GM12873 (cell line): ENCODE measurements at regions not wholly inside any gene's neighbourhood (a gene's known extent, or its start where the extent isn't known, plus 50 kb on each side); places are given as distances from the start of the nearest gene placed in this dataset.

Experiments used
- TF ChIP-seq, protein P1 (sequence below): IDR thresholded peaks from 2 replicates; pipeline ENCODE4 v1.5.1; 2012; ENCODE audit warnings: low read depth, mild to moderate bottlenecking, moderate library complexity, low read length, control low read depth; ENCODE audit not compliant: insufficient read depth; ENCODE audit errors: missing control alignments

- TF ChIP-seq, protein P1, sequence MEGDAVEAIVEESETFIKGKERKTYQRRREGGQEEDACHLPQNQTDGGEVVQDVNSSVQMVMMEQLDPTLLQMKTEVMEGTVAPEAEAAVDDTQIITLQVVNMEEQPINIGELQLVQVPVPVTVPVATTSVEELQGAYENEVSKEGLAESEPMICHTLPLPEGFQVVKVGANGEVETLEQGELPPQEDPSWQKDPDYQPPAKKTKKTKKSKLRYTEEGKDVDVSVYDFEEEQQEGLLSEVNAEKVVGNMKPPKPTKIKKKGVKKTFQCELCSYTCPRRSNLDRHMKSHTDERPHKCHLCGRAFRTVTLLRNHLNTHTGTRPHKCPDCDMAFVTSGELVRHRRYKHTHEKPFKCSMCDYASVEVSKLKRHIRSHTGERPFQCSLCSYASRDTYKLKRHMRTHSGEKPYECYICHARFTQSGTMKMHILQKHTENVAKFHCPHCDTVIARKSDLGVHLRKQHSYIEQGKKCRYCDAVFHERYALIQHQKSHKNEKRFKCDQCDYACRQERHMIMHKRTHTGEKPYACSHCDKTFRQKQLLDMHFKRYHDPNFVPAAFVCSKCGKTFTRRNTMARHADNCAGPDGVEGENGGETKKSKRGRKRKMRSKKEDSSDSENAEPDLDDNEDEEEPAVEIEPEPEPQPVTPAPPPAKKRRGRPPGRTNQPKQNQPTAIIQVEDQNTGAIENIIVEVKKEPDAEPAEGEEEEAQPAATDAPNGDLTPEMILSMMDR, result no peak
Observed at GRCh38 chr20:24840121-24840713, 108.9 kb upstream of the CST7 start.

DNA sequence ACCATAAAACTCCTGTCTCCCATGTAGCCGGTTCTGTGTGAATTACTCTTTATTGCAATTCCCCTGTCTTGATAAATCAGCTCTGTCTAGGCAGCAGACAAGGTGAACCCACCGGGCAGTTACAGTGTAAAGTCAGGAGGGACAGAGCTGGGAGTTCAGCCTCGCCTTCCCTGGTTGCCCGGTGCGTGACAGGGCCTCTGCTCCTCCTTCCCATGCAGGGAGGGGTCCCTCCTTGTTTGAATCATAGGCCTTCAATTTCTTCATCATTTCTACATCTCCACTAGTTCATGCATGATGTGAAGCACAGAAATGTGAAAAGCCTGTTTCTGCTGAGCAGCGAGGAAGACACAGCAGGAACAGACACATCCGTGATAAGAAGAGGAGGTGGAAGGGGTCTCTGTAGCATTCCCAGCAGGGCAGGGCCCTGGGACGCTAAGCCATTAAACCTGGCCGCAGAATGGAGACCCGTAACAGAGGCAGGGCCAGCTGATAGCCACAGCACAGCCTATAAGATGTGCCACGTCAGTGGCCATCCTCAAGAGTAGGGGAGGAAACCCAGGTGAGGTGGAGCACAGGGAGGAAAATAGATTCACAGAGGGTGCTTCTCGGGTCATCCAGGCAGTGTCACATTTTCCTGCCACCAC lies 106.7 kb upstream of the CST7 start:
- TF ChIP-seq, protein P1, result no peak

GRCh38 chr20:24842918-24843715 lies 106.0 kb upstream of the CST7 start:
- TF ChIP-seq, protein P1, result no peak

DNA sequence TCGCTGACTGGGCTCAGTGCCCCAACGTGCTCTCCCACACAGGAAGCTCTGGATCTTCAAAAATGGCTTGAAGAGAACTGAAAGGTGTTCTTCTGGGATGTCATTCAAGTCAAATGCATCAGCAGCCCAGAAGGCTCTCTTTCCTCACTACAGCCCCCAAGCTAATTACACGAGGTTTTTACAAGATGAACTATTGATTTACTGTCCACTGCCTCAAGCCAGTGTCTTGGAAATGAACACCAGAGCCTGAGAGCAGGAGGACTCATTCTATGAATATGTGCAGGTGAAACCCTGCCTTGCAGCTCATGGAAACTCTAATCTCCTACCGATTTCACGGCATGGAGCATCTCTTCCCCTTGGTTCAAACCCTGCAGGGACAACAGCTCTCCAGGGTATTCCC lies 98.9 kb upstream of the CST7 start:
- TF ChIP-seq, protein P1, result no peak

DNA sequence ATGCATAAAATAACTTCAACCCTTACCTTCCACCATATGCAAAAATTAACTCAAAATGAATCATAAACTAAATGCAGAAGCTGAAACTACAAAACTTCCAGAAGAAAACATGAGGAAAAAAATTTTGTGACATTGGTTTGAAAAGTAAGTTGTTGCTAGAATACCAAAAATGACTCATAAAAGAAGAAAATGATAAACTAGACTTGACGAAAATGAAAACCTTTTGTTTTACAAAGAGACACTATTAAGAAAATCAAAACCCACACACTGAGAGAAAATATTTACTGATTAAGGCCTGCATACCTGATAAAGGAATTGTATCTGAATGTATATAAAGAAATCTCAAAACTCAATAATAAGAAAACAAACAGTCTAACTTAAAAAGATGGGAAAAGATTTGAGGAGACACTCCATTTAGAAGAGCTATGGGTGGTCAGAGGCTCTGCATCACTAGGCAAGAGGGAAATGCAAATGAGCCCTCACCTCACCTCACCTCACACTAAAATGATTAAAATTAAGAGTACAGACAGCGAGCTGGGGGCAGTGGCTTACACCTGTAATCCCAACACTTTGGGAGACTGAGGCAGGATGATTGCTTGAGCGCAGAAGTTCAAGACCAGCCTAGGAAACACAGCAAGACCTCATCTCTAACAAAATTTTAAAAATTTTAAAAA lies 97.6 kb upstream of the CST7 start:
- TF ChIP-seq, protein P1, result no peak

- TF ChIP-seq, protein P1, result no peak
Observed at GRCh38 chr20:24853916-24854315, 95.2 kb upstream of the CST7 start.

DNA sequence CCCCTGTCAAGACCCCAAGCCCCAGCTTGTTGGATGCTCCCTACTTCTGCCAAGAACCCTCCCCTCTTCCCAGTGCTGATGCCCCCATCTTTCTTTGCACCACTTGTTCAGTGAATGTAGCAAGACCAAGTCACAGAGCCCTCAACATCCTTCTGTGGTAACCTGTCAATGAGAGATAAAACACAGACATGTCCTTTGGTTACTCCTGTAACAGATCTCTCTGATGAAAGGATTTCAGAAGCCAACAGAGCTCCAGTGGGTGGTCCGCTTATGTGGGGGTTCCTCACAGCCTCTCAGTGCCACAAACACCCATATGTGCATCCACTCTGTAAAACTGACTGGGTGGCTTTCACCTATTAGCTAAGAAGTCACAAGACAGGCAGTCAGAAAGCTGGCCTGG lies 93.2 kb upstream of the CST7 start:
- TF ChIP-seq, protein P1, result no peak
